ENCODE measurements at regions not wholly inside any gene's neighbourhood (a gene's known extent, or its start where the extent isn't known, plus 50 kb on each side); places are given as distances from the start of the nearest gene placed in this dataset.

GRCh38 chr6:14711056-14711703 is 534.7 kb upstream of the JARID2 start:
- no peaks in the 10 kb centered on the region for H3K36me3 ChIP-seq
- no peaks in the 10 kb centered on the region for H3K27me3 ChIP-seq
- no peak overlapping the region for H3K27ac ChIP-seq
- no peak for DNase-seq (ENCODE audit: extremely low spot score in 2 of 2)
- TF ChIP-seq POLR2A (IDR thresholded peaks at IDR 0.05): no peak
- no peak for TF ChIP-seq CTCF (IDR thresholded peaks at IDR 0.05)
- no peak for TF ChIP-seq POLR2AphosphoS5 (IDR thresholded peaks at IDR 0.05; ENCODE audit: insufficient read depth in 1 of 2, low read depth in 1 of 2)
- intact Hi-C loops (cut with DNase I): no loop called here
- H3K9me3 ChIP-seq: no peaks in the 10 kb centered on the region
- no peak overlapping the region for H3K4me3 ChIP-seq
- peaks cover 11% of the 10 kb centered on the region for H3K4me1 ChIP-seq

- intact Hi-C loops (cut with DNase I): no loop called here
- no peaks in the 10 kb centered on the region for H3K36me3 ChIP-seq
- H3K9me3 ChIP-seq: no peaks in the 10 kb centered on the region
- H3K27ac ChIP-seq: no peak overlapping the region
- H3K4me1 ChIP-seq: peaks cover 4% of the 10 kb centered on the region
- DNase-seq (ENCODE audit: extremely low spot score in 2 of 2): no peak
- no peak for TF ChIP-seq POLR2AphosphoS5 (IDR thresholded peaks at IDR 0.05; ENCODE audit: insufficient read depth in 1 of 2, low read depth in 1 of 2)
- TF ChIP-seq CTCF (IDR thresholded peaks at IDR 0.05): no peak
- TF ChIP-seq POLR2A (IDR thresholded peaks at IDR 0.05): no peak
- H3K27me3 ChIP-seq: no peaks in the 10 kb centered on the region
- H3K4me3 ChIP-seq: no peak overlapping the region
Observed at GRCh38 chr6:14711704-14712379, 534.0 kb upstream of the JARID2 start.

- Histone ChIP-seq H3K36me3 (no peaks in the 10 kb centered on the region), H3K4me1 (peaks cover 4% of the 10 kb centered on the region), H3K27me3 (no peaks in the 10 kb centered on the region), H3K27ac (peak overlapping the region; percentile 0), H3K9me3 (no peaks in the 10 kb centered on the region), H3K4me3 (no peak overlapping the region)
- TF ChIP-seq POLR2AphosphoS5 (IDR thresholded peaks at IDR 0.05; ENCODE audit: insufficient read depth in 1 of 2, low read depth in 1 of 2): peak in 1 of 2 donors; percentile 29
- TF ChIP-seq POLR2A (IDR thresholded peaks at IDR 0.05): no peak
- intact Hi-C loops (cut with DNase I): no loop called here
- DNase-seq (ENCODE audit: extremely low spot score in 2 of 2): no peak
Observed at GRCh38 chr6:14713008-14713960, 532.6 kb upstream of the JARID2 start.

- peak overlapping the region; percentile 0 for H3K27ac ChIP-seq
- TF ChIP-seq CTCF (IDR thresholded peaks at IDR 0.05) (no peak), POLR2AphosphoS5 (IDR thresholded peaks at IDR 0.05; ENCODE audit: insufficient read depth in 1 of 2, low read depth in 1 of 2) (no peak), POLR2A (IDR thresholded peaks at IDR 0.05) (no peak)
- peaks cover 4% of the 10 kb centered on the region for H3K4me1 ChIP-seq
- no peaks in the 10 kb centered on the region for H3K36me3 ChIP-seq
- DNase-seq (ENCODE audit: extremely low spot score in 2 of 2): no peak
- intact Hi-C loops (cut with DNase I): no loop called here
- H3K27me3 ChIP-seq: no peaks in the 10 kb centered on the region
- H3K9me3 ChIP-seq: no peaks in the 10 kb centered on the region
- no peak overlapping the region for H3K4me3 ChIP-seq
Observed at GRCh38 chr6:14713966-14714631, 531.8 kb upstream of the JARID2 start.

GRCh38 chr6:14715076-14715475 is 530.8 kb upstream of the JARID2 start:
- peaks cover 4% of the 10 kb centered on the region for H3K4me1 ChIP-seq

More at GRCh38 chr6:14715076-14715475, 530.8 kb upstream of the JARID2 start:
- Histone ChIP-seq H3K27me3 (no peaks in the 10 kb centered on the region), H3K9me3 (no peaks in the 10 kb centered on the region), H3K4me3 (no peak overlapping the region), H3K27ac (no peak overlapping the region), H3K36me3 (no peaks in the 10 kb centered on the region)
- TF ChIP-seq POLR2AphosphoS5 (IDR thresholded peaks at IDR 0.05; ENCODE audit: insufficient read depth in 1 of 2, low read depth in 1 of 2): no peak
- intact Hi-C loops (cut with DNase I): no loop called here
- DNase-seq (ENCODE audit: extremely low spot score in 2 of 2): no peak
